RWPE2 (cell line): ENCODE measurements at regions not wholly inside any gene's neighbourhood (a gene's known extent, or its start where the extent isn't known, plus 50 kb on each side); places are given as distances from the start of the nearest gene placed in this dataset.

Experiments
- ATAC-seq: fragments of 200-7000 bp; cut with Tn5 transposase; 3 replicates; pipeline ENCODE4 v1.9.1; 2021; ENCODE audit warnings: low read depth
- DNase-seq: peaks from one replicate; pipeline ENCODE4 v3.0.0-alpha.2; 2020; ENCODE audit warnings: low spot score
- H3K27ac ChIP-seq: fragments of 450-650 bp; 2 replicates; pipeline ENCODE4 v1.5.1; 2017; ENCODE audit warnings: mild to moderate bottlenecking; ENCODE audit not compliant: poor library complexity, severe bottlenecking
- H3K27me3 ChIP-seq: fragments of 250-450 bp; sonication (Bioruptor Pico); 2 replicates; pipeline ENCODE4 v1.5.1; 2021; ENCODE audit warnings: mild to moderate bottlenecking, moderate library complexity; ENCODE audit not compliant: insufficient read depth, poor library complexity, severe bottlenecking
- H3K36me3 ChIP-seq: fragments of 250-450 bp; sonication (Bioruptor Pico); 2 replicates; pipeline ENCODE4 v1.5.1; 2020; ENCODE audit warnings: low read depth, mild to moderate bottlenecking, moderate library complexity
- H3K4me1 ChIP-seq: fragments of 250-450 bp; sonication (Bioruptor Pico); 2 replicates; pipeline ENCODE4 v1.5.1; 2021; ENCODE audit warnings: mild to moderate bottlenecking, moderate library complexity; ENCODE audit not compliant: insufficient read depth, poor library complexity, severe bottlenecking
- H3K4me3 ChIP-seq: fragments of 250-450 bp; sonication (Bioruptor Pico); 2 replicates; pipeline ENCODE4 v1.5.1; 2021; ENCODE audit warnings: mild to moderate bottlenecking, moderate library complexity; ENCODE audit not compliant: severe bottlenecking
- H3K9me3 ChIP-seq: fragments of 250-450 bp; sonication (Bioruptor Pico); 2 replicates; pipeline ENCODE4 v1.5.1; 2021; ENCODE audit warnings: mild to moderate bottlenecking, moderate library complexity; ENCODE audit not compliant: severe bottlenecking
- CTCF ChIP-seq: fragments of 450-650 bp; IDR thresholded peaks from one replicate; pipeline ENCODE4 v1.5.1; 2017; ENCODE audit warnings: mild to moderate bottlenecking, moderate library complexity; ENCODE audit not compliant: poor library complexity, severe bottlenecking

DNA sequence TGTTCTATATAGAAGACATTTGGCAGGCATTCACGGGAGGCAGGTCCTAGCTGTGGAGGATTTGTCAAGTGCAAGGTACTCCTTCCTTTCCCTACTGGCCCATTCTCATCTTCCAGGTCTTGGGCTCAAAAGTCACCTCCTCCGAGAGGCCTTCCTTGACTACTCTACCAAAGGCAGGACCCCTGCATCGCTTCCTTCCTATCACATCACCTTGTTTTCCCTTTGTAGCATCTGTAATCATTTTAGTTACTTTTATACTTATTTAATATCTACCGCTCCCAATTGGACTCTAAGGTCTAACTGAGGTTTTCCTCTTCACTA lies 296.8 kb upstream of the KAZN start:
- ATAC-seq (no peak), DNase-seq (no peak)
- H3K27me3 ChIP-seq = no peaks in the 10 kb centered on the region
- H3K4me3 ChIP-seq = no peak overlapping the region
- TF ChIP-seq CTCF = no peak
- H3K27ac ChIP-seq = no peak overlapping the region
- peaks cover 3% of the 10 kb centered on the region for H3K4me1 ChIP-seq
- H3K9me3 ChIP-seq = no peaks in the 10 kb centered on the region
- no peaks in the 10 kb centered on the region for H3K36me3 ChIP-seq

GRCh38 chr1:14302025-14302424 lies 296.5 kb upstream of the KAZN start:
- no peak for TF ChIP-seq CTCF
- Histone ChIP-seq H3K4me1 (peaks cover 3% of the 10 kb centered on the region), H3K9me3 (no peaks in the 10 kb centered on the region), H3K4me3 (no peak overlapping the region), H3K36me3 (no peaks in the 10 kb centered on the region), H3K27me3 (no peaks in the 10 kb centered on the region), H3K27ac (no peak overlapping the region)
- ATAC-seq (no peak), DNase-seq (no peak)

- H3K36me3 ChIP-seq = no peaks in the 10 kb centered on the region
- peaks cover 3% of the 10 kb centered on the region for H3K4me1 ChIP-seq
These were observed 295.5 kb upstream of the KAZN start for GRCh38 chr1:14303011-14303410.

GRCh38 chr1:14304381-14304865 lies 294.1 kb upstream of the KAZN start:
- H3K4me1 ChIP-seq = peaks cover 3% of the 10 kb centered on the region
- no peak overlapping the region for H3K4me3 ChIP-seq
- no peaks in the 10 kb centered on the region for H3K36me3 ChIP-seq
- DNase-seq = no peak
- no peaks in the 10 kb centered on the region for H3K27me3 ChIP-seq
- H3K9me3 ChIP-seq = no peaks in the 10 kb centered on the region
- TF ChIP-seq CTCF = no peak
- no peak for ATAC-seq
- H3K27ac ChIP-seq = no peak overlapping the region

More at GRCh38 chr1:14303011-14303410, 295.5 kb upstream of the KAZN start:
- TF ChIP-seq CTCF = no peak
- Histone ChIP-seq H3K9me3 (no peaks in the 10 kb centered on the region), H3K4me3 (no peak overlapping the region), H3K27ac (no peak overlapping the region), H3K27me3 (no peaks in the 10 kb centered on the region)
- no peak for ATAC-seq
- no peak for DNase-seq

- Histone ChIP-seq H3K27me3 (no peaks in the 10 kb centered on the region), H3K36me3 (no peaks in the 10 kb centered on the region), H3K4me1 (no peaks in the 10 kb centered on the region), H3K9me3 (no peaks in the 10 kb centered on the region), H3K4me3 (no peak overlapping the region), H3K27ac (no peak overlapping the region)
- ATAC-seq (no peak), DNase-seq (no peak)
- TF ChIP-seq CTCF = no peak
These were observed 290.0 kb upstream of the KAZN start for GRCh38 chr1:14308460-14308859.
